Keratinocyte (primary cell): ENCODE measurements at regions not wholly inside any gene's neighbourhood (a gene's known extent, or its start where the extent isn't known, plus 50 kb on each side); places are given as distances from the start of the nearest gene placed in this dataset.

Experiments used
- DNase-seq: peaks from one replicate; pipeline ENCODE4 v3.0.0-alpha.2; 2011; ENCODE audit warnings: low read depth, missing footprints, low spot score
- FAIRE-seq: peaks from 2 replicates; lab custom pipeline; 2011; peaks lifted over from hg19 to GRCh38; lab: Jason Lieb, UNC
- H2AFZ ChIP-seq: 2 replicates; pipeline ENCODE4 v1.6.0; 2012; ENCODE audit warnings: low read length, control low read depth, inconsistent platforms; ENCODE audit not compliant: control insufficient read depth
- H3K27ac ChIP-seq: 2 replicates; pipeline ENCODE4 v1.5.1; 2011; ENCODE audit warnings: low read length; ENCODE audit not compliant: control insufficient read depth, insufficient read depth
- H3K27me3 ChIP-seq: 3 replicates; pipeline ENCODE4 v1.6.0; 2011; ENCODE audit warnings: low read length; ENCODE audit not compliant: control insufficient read depth, insufficient read depth; ENCODE audit errors: extremely low read depth
- H3K36me3 ChIP-seq, 2 experiments: 2 replicates in 1 of 2; 3 replicates in 1 of 2; pipeline ENCODE4 v1.5.1; 2011; ENCODE audit warnings: low read length in 2 of 2, mild to moderate bottlenecking in 1 of 2; ENCODE audit not compliant: control insufficient read depth in 2 of 2, insufficient read depth in 2 of 2; ENCODE audit errors: extremely low read depth in 1 of 2
- H3K4me1 ChIP-seq: 3 replicates; pipeline ENCODE4 v1.5.1; 2011; ENCODE audit warnings: low read length; ENCODE audit not compliant: control insufficient read depth, insufficient read depth; ENCODE audit errors: extremely low read depth
- H3K4me2 ChIP-seq: 3 replicates; pipeline ENCODE4 v1.6.0; 2011; ENCODE audit warnings: low read depth, low read length; ENCODE audit not compliant: control insufficient read depth, insufficient read depth; ENCODE audit errors: extremely low read depth
- H3K4me3 ChIP-seq, 3 experiments: fragments of 200-600 bp in 1 of 3; sonication (generic) in 1 of 3; 2 replicates in 2 of 3; 3 replicates in 1 of 3; pipeline ENCODE4 v1.5.1; 2011 to 2016; ENCODE audit warnings: low read length in 3 of 3, mild to moderate bottlenecking in 3 of 3, control low read depth in 2 of 3, inconsistent platforms in 1 of 3, low read depth in 1 of 3, mixed read lengths in 1 of 3, mixed run types in 1 of 3, moderate library complexity in 1 of 3; ENCODE audit not compliant: control insufficient read depth in 2 of 3, insufficient read depth in 2 of 3; ENCODE audit errors: extremely low read depth in 1 of 3
- H3K79me2 ChIP-seq: 2 replicates; pipeline ENCODE4 v1.6.0; 2012; ENCODE audit warnings: low read length; ENCODE audit not compliant: control insufficient read depth, insufficient read depth
- H3K9ac ChIP-seq: 3 replicates; pipeline ENCODE4 v1.6.0; 2011; ENCODE audit warnings: low read length; ENCODE audit not compliant: control insufficient read depth, insufficient read depth; ENCODE audit errors: extremely low read depth
- H3K9me1 ChIP-seq: 3 replicates; pipeline ENCODE4 v1.6.0; 2011; ENCODE audit warnings: low read length; ENCODE audit not compliant: control insufficient read depth, insufficient read depth; ENCODE audit errors: extremely low read depth
- H3K9me3 ChIP-seq: 2 replicates; pipeline ENCODE4 v1.5.1; 2012; ENCODE audit warnings: low read depth, low read length; ENCODE audit not compliant: control insufficient read depth
- H4K20me1 ChIP-seq: 3 replicates; pipeline ENCODE4 v1.6.0; 2011; ENCODE audit warnings: low read length; ENCODE audit not compliant: control insufficient read depth, insufficient read depth; ENCODE audit errors: extremely low read depth
- EZH2 ChIP-seq: IDR thresholded peaks from one replicate; pipeline ENCODE4 v1.6.1; 2012; ENCODE audit warnings: inconsistent platforms, mild to moderate bottlenecking, low read length, moderate library complexity
- dilution Hi-C: fragments of 300-500 bp; cut with MboI; formaldehyde crosslinking; loops from one replicate; pipeline ENCODE4 v1.7.0; 2020; ENCODE audit warnings: low sequenced_read_pairs; ENCODE audit not compliant: extremely low pct_ligation_motif_present
- TF ChIP-seq, protein P1 (sequence below), 3 experiments: IDR thresholded peaks in 1 of 3; conservative IDR thresholded peaks in 1 of 3; optimal IDR thresholded peaks in 1 of 3; 2 replicates in 2 of 3; 3 replicates in 1 of 3; pipeline versions ENCODE3 to v1.5.1; 2011; ENCODE audit warnings: low read length in 3 of 3, mild to moderate bottlenecking in 3 of 3, moderate library complexity in 2 of 3, control low read depth in 1 of 3, inconsistent platforms in 1 of 3; ENCODE audit not compliant: insufficient read depth in 2 of 3; ENCODE audit errors: extremely low read depth in 1 of 3

DNA sequence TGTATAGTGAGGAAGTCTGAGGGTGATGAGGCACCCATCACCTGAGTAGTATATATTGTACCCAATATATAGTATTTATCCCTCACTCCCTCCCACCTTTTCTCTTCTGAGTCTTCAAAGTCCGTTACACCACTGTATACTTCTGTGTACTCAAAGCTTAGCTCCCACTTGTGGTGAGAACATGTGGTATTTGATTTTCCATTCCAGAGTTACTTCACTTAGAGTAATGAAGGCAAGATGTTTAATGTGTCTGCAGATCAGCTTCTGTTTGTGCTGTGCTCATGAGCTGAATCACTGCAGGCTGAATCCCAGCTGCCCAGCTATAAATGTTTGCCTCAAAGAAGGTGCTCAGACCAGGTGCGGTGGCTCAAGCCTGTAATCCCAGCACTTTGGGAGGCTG, 139.3 kb upstream of the FOXA2 start:
- FAIRE-seq: no peak
- Histone ChIP-seq H4K20me1 (no peaks in the 10 kb centered on the region), H3K27ac (no peak overlapping the region), H2AFZ (no peak overlapping the region), H3K9ac (no peak overlapping the region), H3K4me1 (peaks cover 3% of the 10 kb centered on the region), H3K79me2 (no peaks in the 10 kb centered on the region), H3K9me3 (no peaks in the 10 kb centered on the region), H3K4me3 (no peak overlapping the region), H3K4me2 (no peak overlapping the region), H3K27me3 (no peaks in the 10 kb centered on the region), H3K9me1 (no peaks in the 10 kb centered on the region), H3K36me3 (no peaks in the 10 kb centered on the region)
- no peak for TF ChIP-seq EZH2
- TF ChIP-seq, protein P1, sequence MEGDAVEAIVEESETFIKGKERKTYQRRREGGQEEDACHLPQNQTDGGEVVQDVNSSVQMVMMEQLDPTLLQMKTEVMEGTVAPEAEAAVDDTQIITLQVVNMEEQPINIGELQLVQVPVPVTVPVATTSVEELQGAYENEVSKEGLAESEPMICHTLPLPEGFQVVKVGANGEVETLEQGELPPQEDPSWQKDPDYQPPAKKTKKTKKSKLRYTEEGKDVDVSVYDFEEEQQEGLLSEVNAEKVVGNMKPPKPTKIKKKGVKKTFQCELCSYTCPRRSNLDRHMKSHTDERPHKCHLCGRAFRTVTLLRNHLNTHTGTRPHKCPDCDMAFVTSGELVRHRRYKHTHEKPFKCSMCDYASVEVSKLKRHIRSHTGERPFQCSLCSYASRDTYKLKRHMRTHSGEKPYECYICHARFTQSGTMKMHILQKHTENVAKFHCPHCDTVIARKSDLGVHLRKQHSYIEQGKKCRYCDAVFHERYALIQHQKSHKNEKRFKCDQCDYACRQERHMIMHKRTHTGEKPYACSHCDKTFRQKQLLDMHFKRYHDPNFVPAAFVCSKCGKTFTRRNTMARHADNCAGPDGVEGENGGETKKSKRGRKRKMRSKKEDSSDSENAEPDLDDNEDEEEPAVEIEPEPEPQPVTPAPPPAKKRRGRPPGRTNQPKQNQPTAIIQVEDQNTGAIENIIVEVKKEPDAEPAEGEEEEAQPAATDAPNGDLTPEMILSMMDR (optimal IDR thresholded peaks at IDR 0.05 in 1 of 3, IDR thresholded peaks at IDR 0.05 in 1 of 3, conservative IDR thresholded peaks at IDR 0.05 in 1 of 3; ENCODE audit: extremely low read depth in 1 of 3, insufficient read depth in 2 of 3, low read length in 3 of 3): no peak
- dilution Hi-C loops: no loop called here
- no peak for DNase-seq

DNA sequence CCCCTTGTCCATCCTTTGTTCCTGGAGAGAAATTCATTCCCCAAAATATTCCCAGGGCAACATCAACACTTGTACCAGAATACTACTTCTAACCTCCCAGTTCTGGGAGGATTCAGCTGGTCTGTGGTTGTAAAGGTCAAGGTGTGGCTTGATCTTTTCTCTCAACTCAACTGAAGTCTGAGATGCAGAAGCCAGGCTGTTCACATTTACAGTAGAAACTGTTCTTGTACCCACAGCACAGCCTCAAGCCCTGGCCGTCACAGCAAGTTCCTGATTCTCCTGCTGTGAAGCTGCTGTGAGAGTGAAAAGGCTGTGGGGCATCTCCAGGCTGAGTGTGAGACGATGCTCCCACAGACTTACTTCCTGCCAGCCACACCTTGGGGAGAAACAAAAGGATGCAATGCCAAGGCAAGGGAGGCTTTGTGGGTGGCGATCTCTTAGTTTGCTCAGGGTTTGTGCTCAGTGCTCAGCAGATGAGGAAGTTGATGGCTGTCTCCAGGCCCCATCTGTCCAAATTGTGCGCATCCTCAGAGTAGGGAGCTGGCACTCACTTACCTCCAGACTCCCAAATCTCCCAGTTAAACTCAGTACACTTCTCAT, 143.9 kb upstream of the FOXA2 start:
- Histone ChIP-seq H3K9ac (no peak overlapping the region), H3K9me3 (no peaks in the 10 kb centered on the region), H2AFZ (no peak overlapping the region), H4K20me1 (no peaks in the 10 kb centered on the region), H3K4me3 (no peak overlapping the region), H3K9me1 (no peaks in the 10 kb centered on the region), H3K27me3 (no peaks in the 10 kb centered on the region), H3K79me2 (no peaks in the 10 kb centered on the region), H3K27ac (no peak overlapping the region), H3K4me2 (no peak overlapping the region), H3K36me3 (no peaks in the 10 kb centered on the region), H3K4me1 (peaks cover 3% of the 10 kb centered on the region)
- TF ChIP-seq, protein P1 (optimal IDR thresholded peaks at IDR 0.05 in 1 of 3, IDR thresholded peaks at IDR 0.05 in 1 of 3, conservative IDR thresholded peaks at IDR 0.05 in 1 of 3; ENCODE audit: extremely low read depth in 1 of 3, insufficient read depth in 2 of 3, low read length in 3 of 3): no peak
- no peak for TF ChIP-seq EZH2
- peak; percentile 13 for FAIRE-seq
- no peak for DNase-seq
- dilution Hi-C loops: no loop called here
